Activated effector memory CD4-positive, alpha-beta T cell treated with Interleukin-2 at 50 U/mL for 16 hours (primary cell): ENCODE measurements at regions not wholly inside any gene's neighbourhood (a gene's known extent, or its start where the extent isn't known, plus 50 kb on each side); places are given as distances from the start of the nearest gene placed in this dataset.
"Not testable (repeated sequence)": the region's sequence is repeated elsewhere in the genome, so short reads cannot be mapped to it uniquely, and the experiment has no call there.

Source experiments
- DNase-seq: peaks from one replicate; pipeline ENCODE4 v3.0.0-alpha.2; 2020

DNA sequence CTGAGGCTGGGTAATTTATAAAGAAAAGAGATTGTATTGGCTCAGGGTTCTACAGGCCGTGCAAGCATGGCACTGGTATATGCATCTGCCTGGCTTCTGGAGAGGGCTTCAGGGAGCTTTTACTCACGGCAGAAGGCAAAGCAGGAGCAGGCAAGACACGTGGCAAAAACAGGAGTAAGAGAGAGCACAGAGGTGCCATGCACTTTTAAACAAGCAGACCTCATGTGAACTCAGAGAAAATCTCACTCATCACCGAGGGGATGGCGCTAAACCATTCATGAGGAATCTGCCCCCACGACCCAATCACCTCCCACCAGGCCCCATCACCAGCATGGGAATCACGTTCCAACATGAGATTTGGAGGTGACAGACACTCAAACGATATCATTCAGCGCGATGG is 400.7 kb upstream of the RUNX1 start:
- DNase-seq = no peak

GRCh38 chr21:35448876-35449599 is 399.9 kb upstream of the RUNX1 start:
- no peak for DNase-seq

- no peak for DNase-seq
Observed at GRCh38 chr21:35444391-35444790, 395.3 kb upstream of the RUNX1 start.

- no peak for DNase-seq
Observed at GRCh38 chr21:35441868-35442582, 392.9 kb upstream of the RUNX1 start.

DNA sequence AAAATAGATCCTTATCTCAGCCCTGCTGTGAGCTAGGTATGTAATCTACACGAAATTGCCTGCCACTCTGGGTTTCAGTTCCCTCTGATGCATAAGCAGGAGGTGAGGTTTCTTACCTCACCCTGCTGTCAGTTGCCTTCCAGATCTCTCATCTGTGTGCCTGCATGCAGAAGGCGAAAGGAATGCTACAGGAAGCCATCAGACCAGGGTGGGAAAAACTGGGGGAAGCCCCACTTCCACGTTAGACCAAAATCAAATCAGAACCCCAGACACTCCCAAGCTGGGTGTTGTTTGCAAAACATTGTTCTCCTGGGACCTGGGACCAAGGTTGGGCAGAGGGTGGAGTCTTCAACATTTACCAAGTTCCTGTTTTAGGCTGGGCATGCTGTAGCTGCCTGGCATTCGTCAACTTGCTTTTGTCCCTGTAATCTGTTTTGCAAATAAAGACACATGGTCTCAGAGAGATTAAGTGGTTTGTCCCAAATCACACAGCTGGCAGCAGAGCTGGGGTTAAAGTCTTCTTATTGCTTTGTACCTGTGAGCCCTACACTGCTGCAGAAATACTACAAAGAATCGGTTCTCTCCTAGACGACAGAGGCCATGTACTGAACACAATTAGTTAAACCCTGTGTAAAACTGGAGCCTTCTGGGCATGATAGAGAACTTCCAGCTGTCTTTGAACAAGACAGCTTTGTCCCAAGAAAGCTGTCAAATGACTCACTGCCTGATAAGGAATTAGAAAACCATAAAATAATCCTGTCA is 389.7 kb upstream of the RUNX1 start:
- DNase-seq = no peak

GRCh38 chr21:35437941-35438340 is 388.8 kb upstream of the RUNX1 start:
- DNase-seq = no peak

- DNase-seq = no peak
Observed at GRCh38 chr21:35436899-35437298, 387.8 kb upstream of the RUNX1 start.

DNA sequence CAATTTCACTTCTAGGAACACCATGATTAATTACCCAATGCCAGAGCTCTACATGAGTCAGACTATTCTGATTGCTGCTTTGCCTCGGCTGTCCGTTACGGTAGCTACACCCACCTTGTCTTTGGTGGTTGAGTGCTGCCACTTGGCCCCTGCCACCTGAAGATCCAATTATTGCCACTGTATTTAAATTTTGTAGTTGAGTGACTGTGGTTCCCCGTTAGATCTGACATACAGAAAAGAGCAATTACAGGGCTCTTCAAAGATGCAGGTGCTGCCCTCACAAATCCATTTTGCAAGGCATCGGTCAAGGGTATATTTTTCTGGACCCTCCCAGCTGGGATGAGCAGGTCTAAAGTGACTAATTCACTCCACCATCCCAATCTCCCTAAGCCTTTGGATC is 383.5 kb upstream of the RUNX1 start:
- not testable (repeated sequence) for DNase-seq

DNA sequence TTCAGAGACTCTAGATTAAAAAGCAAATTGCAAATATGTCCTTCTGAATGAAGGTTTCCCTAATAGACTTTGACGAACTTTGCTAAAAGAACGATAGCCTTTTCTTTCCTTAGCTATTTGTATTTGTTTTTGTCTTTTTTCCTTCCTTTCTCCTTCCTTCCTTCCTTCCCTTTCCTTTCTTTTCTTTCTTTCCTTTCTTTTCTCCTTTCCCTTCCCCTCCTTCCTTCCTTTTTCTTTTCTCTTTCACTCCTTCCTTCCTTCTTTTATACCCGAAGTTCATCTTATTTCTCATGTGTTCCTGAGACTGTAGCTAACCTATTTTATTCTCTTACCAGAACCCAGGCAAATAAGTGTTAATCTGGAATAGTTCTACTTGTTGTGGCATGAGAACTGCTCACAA is 381.2 kb upstream of the RUNX1 start:
- no peak for DNase-seq

- DNase-seq = no peak
Observed at GRCh38 chr21:35428937-35429336, 379.8 kb upstream of the RUNX1 start.

- DNase-seq = peak; percentile 4
Observed at GRCh38 chr21:35428489-35428888, 379.4 kb upstream of the RUNX1 start.

GRCh38 chr21:35428001-35428320 is 378.9 kb upstream of the RUNX1 start:
- DNase-seq = no peak

DNA sequence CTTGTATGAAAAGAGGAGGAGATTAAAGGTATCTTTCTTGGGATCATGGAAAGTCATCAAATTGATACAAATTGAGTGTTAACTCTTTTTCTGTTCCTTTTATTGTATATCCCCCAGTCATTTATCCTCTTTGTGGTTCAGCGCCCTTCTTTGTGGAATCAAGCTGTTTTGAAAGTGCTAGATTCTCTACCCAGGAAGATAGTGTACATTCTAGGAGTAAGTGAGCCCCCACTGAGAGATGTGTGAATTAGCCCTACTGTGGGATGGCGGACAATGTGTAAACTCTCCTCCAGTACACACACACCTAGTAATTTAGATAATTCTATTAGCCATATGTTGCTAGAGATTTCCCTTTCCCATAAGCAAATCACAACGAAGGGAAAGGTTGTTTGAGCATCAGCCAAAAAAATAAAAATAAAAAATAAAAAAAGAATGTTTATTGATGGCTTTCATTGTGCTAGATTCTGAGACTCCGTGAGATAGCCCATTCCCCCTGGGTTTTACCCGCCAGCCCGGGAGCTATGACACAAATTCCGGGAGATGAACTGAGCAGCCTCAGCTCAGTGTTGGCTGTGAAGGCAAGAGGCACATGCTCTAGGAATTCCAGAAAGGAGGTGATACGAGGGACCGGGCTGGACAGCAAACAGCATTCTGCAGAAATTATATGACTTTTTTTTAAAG is 378.4 kb upstream of the RUNX1 start:
- DNase-seq = no peak

DNA sequence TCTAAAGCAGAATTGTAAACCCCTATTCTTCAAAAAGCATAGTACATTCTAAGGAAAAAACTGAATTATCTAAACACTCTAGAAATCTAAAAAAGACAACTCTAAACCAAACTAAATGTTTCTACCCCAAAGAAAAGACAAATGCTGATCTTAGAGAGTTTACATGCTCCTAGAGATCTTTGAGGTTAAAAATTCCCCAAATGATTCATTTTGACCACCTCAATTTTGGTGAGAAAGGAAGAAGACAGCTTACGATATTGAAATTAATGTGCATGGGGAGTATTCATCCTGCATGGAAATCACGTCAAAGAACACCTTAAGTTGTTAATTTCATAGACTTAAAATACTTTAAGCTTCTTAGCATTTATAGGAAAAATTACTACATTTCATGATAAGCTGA is 377.8 kb upstream of the RUNX1 start:
- DNase-seq = no peak

- no peak for DNase-seq
Observed at GRCh38 chr21:35426469-35426868, 377.4 kb upstream of the RUNX1 start.

GRCh38 chr21:35424122-35424521 is 375.0 kb upstream of the RUNX1 start:
- DNase-seq = no peak

GRCh38 chr21:35423709-35424108 is 374.6 kb upstream of the RUNX1 start:
- no peak for DNase-seq

- no peak for DNase-seq
Observed at GRCh38 chr21:35422011-35422410, 372.9 kb upstream of the RUNX1 start.

- no peak for DNase-seq
Observed at GRCh38 chr21:35421221-35421620, 372.1 kb upstream of the RUNX1 start.

GRCh38 chr21:35420656-35421055 is 371.6 kb upstream of the RUNX1 start:
- DNase-seq = no peak

GRCh38 chr21:35417762-35418161 is 368.7 kb upstream of the RUNX1 start:
- DNase-seq = no peak

GRCh38 chr21:35416866-35417489 is 367.9 kb upstream of the RUNX1 start:
- no peak for DNase-seq
